C4-2B (cell line): ENCODE measurements at regions not wholly inside any gene's neighbourhood (a gene's known extent, or its start where the extent isn't known, plus 50 kb on each side); places are given as distances from the start of the nearest gene placed in this dataset.

Experiments
- ZFX ChIP-seq: fragments of 450-650 bp; IDR thresholded peaks from 2 replicates; pipeline ENCODE4 v1.6.1; 2017
- TF ChIP-seq, protein P1 (sequence below): fragments of 450-650 bp; conservative IDR thresholded peaks from 2 replicates; pipeline ENCODE4 v1.5.1; 2017; ENCODE audit warnings: mild to moderate bottlenecking

GRCh38 chr9:11872471-11872870 is 820.7 kb upstream of the TYRP1 start:
- TF ChIP-seq, protein P1, sequence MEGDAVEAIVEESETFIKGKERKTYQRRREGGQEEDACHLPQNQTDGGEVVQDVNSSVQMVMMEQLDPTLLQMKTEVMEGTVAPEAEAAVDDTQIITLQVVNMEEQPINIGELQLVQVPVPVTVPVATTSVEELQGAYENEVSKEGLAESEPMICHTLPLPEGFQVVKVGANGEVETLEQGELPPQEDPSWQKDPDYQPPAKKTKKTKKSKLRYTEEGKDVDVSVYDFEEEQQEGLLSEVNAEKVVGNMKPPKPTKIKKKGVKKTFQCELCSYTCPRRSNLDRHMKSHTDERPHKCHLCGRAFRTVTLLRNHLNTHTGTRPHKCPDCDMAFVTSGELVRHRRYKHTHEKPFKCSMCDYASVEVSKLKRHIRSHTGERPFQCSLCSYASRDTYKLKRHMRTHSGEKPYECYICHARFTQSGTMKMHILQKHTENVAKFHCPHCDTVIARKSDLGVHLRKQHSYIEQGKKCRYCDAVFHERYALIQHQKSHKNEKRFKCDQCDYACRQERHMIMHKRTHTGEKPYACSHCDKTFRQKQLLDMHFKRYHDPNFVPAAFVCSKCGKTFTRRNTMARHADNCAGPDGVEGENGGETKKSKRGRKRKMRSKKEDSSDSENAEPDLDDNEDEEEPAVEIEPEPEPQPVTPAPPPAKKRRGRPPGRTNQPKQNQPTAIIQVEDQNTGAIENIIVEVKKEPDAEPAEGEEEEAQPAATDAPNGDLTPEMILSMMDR: no peak
- TF ChIP-seq ZFX: no peak
